SK-N-SH (cell line): ENCODE measurements at regions not wholly inside any gene's neighbourhood (a gene's known extent, or its start where the extent isn't known, plus 50 kb on each side); places are given as distances from the start of the nearest gene placed in this dataset.

Experiments
- ELF1 ChIP-seq: IDR thresholded peaks from 2 replicates; pipeline ENCODE4 v1.4.0; 2012
- EP300 ChIP-seq, 2 experiments: IDR thresholded peaks; 2 replicates each; pipeline versions ENCODE4 v1.4.0 to v1.6.1; 2012; ENCODE audit warnings: borderline replicate concordance in 1 of 2, low read depth in 1 of 2, low read length in 1 of 2
- FOXM1 ChIP-seq: IDR thresholded peaks from 2 replicates; pipeline ENCODE4 v1.4.0; 2012; ENCODE audit warnings: low read depth, mild to moderate bottlenecking
- GABPA ChIP-seq: IDR thresholded peaks from 2 replicates; pipeline ENCODE4 v1.4.0; 2012; ENCODE audit warnings: low read depth, mild to moderate bottlenecking
- JUND ChIP-seq: IDR thresholded peaks from 2 replicates; pipeline ENCODE4 v1.4.0; 2012
- POLR2AphosphoS5 ChIP-seq: IDR thresholded peaks from 2 replicates; pipeline ENCODE4 v1.6.1; 2012; ENCODE audit warnings: low read depth, low read length
- RAD21 ChIP-seq: IDR thresholded peaks from 2 replicates; pipeline ENCODE4 v1.6.1; 2012; ENCODE audit warnings: mild to moderate bottlenecking, low read length
- RCOR1 ChIP-seq: fragments of 150-350 bp; IDR thresholded peaks from 2 replicates; pipeline ENCODE4 v1.6.1; 2017; ENCODE audit warnings: antibody characterized with exemption, low read length
- SIN3A ChIP-seq: IDR thresholded peaks from 2 replicates; pipeline ENCODE4 v1.6.1; 2012; ENCODE audit warnings: low read depth, mild to moderate bottlenecking, low read length, moderate library complexity, borderline replicate concordance
- TEAD4 ChIP-seq: IDR thresholded peaks from 2 replicates; pipeline ENCODE4 v1.4.0; 2012; ENCODE audit warnings: mild to moderate bottlenecking, borderline replicate concordance; ENCODE audit not compliant: insufficient read depth
- USF1 ChIP-seq: IDR thresholded peaks from 2 replicates; pipeline ENCODE4 v1.4.0; 2012; ENCODE audit warnings: low read depth, borderline replicate concordance
- TF ChIP-seq, protein P1 (sequence below): fragments of 200-600 bp; sonication (generic); IDR thresholded peaks from 2 replicates; pipeline ENCODE4 v1.6.1; 2017; ENCODE audit warnings: antibody characterized with exemption, mild to moderate bottlenecking, moderate library complexity
- TF ChIP-seq, protein P2 (sequence below): IDR thresholded peaks from 2 replicates; pipeline ENCODE4 v1.4.0; 2012; ENCODE audit warnings: low read depth
- TF ChIP-seq, protein P3 (sequence below): IDR thresholded peaks from 2 replicates; pipeline ENCODE4 v1.6.1; 2012; ENCODE audit warnings: mild to moderate bottlenecking, low read depth, low read length, moderate library complexity

- TF ChIP-seq, protein P1, sequence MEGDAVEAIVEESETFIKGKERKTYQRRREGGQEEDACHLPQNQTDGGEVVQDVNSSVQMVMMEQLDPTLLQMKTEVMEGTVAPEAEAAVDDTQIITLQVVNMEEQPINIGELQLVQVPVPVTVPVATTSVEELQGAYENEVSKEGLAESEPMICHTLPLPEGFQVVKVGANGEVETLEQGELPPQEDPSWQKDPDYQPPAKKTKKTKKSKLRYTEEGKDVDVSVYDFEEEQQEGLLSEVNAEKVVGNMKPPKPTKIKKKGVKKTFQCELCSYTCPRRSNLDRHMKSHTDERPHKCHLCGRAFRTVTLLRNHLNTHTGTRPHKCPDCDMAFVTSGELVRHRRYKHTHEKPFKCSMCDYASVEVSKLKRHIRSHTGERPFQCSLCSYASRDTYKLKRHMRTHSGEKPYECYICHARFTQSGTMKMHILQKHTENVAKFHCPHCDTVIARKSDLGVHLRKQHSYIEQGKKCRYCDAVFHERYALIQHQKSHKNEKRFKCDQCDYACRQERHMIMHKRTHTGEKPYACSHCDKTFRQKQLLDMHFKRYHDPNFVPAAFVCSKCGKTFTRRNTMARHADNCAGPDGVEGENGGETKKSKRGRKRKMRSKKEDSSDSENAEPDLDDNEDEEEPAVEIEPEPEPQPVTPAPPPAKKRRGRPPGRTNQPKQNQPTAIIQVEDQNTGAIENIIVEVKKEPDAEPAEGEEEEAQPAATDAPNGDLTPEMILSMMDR: no peak
- no peak for TF ChIP-seq POLR2AphosphoS5
- TF ChIP-seq, protein P2, sequence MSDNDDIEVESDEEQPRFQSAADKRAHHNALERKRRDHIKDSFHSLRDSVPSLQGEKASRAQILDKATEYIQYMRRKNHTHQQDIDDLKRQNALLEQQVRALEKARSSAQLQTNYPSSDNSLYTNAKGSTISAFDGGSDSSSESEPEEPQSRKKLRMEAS: no peak
- no peak for TF ChIP-seq JUND
- no peak for TF ChIP-seq RAD21
- TF ChIP-seq EP300 (IDR thresholded peaks at IDR 0.05; ENCODE audit: borderline replicate concordance in 1 of 2, low read depth in 1 of 2, low read length in 1 of 2): no peak
- no peak for TF ChIP-seq USF1
- TF ChIP-seq SIN3A: no peak
- TF ChIP-seq FOXM1: no peak
- TF ChIP-seq RCOR1: no peak
- TF ChIP-seq TEAD4: no peak
- TF ChIP-seq ELF1: no peak
- TF ChIP-seq GABPA: no peak
- TF ChIP-seq, protein P3, sequence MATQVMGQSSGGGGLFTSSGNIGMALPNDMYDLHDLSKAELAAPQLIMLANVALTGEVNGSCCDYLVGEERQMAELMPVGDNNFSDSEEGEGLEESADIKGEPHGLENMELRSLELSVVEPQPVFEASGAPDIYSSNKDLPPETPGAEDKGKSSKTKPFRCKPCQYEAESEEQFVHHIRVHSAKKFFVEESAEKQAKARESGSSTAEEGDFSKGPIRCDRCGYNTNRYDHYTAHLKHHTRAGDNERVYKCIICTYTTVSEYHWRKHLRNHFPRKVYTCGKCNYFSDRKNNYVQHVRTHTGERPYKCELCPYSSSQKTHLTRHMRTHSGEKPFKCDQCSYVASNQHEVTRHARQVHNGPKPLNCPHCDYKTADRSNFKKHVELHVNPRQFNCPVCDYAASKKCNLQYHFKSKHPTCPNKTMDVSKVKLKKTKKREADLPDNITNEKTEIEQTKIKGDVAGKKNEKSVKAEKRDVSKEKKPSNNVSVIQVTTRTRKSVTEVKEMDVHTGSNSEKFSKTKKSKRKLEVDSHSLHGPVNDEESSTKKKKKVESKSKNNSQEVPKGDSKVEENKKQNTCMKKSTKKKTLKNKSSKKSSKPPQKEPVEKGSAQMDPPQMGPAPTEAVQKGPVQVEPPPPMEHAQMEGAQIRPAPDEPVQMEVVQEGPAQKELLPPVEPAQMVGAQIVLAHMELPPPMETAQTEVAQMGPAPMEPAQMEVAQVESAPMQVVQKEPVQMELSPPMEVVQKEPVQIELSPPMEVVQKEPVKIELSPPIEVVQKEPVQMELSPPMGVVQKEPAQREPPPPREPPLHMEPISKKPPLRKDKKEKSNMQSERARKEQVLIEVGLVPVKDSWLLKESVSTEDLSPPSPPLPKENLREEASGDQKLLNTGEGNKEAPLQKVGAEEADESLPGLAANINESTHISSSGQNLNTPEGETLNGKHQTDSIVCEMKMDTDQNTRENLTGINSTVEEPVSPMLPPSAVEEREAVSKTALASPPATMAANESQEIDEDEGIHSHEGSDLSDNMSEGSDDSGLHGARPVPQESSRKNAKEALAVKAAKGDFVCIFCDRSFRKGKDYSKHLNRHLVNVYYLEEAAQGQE: no peak
Observed at GRCh38 chr6:121657972-121658371, 222.5 kb downstream of the GJA1 start.
